ENCODE measurements at regions not wholly inside any gene's neighbourhood (a gene's known extent, or its start where the extent isn't known, plus 50 kb on each side); places are given as distances from the start of the nearest gene placed in this dataset.

GRCh38 chr5:63719147-63719546 is 243.1 kb downstream of the HTR1A start:
- DNase-seq = no peak

- no peak for DNase-seq
Measured at GRCh38 chr5:63700241-63700640, 262.0 kb downstream of the HTR1A start.

GRCh38 chr5:63697811-63698210 is 264.4 kb downstream of the HTR1A start:
- DNase-seq = no peak

DNA sequence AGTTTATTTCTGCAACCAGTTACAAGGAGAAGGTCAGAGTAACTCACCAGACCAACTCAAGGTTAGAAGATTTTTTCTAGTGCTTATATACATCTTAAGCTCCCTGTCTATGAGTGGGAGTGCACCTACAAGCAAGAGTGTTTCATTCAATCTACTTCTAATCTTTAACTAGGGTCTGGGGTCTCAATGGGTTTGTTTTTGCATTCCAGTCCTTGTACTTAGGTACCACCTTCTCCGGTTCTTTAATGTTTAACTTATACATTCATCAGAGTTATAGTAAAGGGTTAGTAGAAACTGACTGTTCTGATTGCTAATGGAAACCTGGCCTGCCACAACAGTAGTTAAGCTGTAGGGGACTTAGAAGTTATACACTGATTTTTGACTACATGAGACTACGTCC is 271.7 kb downstream of the HTR1A start:
- DNase-seq = no peak

- DNase-seq = no peak
Measured at GRCh38 chr5:63687854-63688516, 274.3 kb downstream of the HTR1A start.

DNA sequence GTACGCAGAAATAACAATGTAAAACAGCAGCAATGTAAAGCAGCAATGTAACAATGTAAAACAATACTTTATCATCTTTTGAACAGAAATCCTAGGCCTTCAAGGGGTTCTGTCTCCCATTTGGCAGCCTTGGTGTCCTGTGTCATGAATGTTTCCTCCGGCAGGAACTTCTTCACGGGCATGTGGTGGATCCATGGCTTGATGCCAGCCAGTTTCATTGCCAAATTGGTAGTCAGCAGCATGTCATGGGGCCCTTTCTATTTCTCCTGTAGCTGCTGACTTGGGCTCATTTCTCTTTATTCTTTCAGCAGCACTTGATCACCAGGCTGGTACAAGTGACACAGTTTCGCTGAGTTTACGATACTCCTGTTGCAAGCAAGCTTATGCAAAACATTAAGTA is 275.3 kb downstream of the HTR1A start:
- no peak for DNase-seq

DNA sequence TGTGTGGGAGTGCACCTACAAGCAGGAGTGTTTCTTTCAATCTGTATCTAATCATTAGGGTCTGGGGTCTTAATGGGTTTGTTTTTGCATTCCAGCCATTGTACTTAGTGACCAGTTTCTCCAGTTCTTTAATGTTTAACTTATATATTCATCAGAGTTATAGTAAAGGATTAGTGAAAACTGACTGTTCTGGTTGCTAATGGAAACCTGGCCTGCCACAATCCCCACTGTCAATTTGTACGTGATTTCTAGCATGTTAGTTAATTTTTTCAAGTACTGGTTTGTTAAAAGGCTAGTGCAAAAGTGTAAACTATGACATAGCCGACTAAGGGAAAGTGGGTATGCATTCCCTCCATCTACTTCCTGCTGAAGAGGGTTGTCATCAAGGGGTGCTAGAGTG is 276.1 kb downstream of the HTR1A start:
- no peak for DNase-seq

DNA sequence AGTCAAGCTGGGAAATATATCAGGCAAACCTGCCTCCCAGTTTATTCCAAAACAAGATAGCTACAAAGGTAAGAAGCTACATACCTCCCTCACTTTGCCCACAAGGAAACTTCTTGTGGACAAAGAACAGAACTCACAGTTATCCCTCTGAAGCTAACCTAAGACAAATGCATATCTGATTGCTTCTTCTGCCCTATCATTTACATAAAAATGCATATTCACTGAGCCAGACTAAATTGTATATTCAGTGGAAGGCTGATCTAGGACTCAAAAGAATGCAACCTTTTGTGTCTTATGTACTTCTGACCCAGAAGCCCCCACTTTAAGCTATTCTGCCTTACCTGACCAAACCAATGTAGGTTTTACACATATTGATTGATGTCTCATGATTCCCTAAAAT is 276.8 kb downstream of the HTR1A start:
- no peak for DNase-seq

GRCh38 chr5:63674881-63675280 is 287.4 kb downstream of the HTR1A start:
- no peak for DNase-seq

- DNase-seq = no peak
Measured at GRCh38 chr5:63655043-63655442, 307.2 kb downstream of the HTR1A start.

GRCh38 chr5:63650581-63650980 is 311.7 kb downstream of the HTR1A start:
- no peak for DNase-seq

DNA sequence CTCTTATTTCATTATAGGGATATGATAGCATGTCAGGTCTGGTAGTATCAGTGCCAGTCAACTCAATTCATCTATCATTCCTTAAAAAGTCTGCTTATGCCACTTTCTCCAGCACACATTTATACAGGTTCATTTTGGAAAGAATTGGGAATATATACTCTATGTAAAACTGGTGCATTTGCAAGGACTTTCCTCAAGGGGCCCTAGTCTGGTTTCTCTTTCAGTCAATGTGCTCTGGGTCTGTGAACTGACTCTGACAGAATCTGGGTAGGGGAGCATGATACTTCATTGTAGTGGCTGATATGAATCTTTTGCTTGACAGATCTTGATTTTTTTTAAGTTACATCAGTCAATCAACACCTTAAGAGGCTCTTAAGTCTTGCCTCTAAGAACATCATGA is 313.9 kb downstream of the HTR1A start:
- DNase-seq = no peak

- DNase-seq = no peak
Measured at GRCh38 chr5:63629951-63630630, 332.2 kb downstream of the HTR1A start.

- DNase-seq = no peak
Measured at GRCh38 chr5:63613442-63613841, 348.8 kb downstream of the HTR1A start.

DNA sequence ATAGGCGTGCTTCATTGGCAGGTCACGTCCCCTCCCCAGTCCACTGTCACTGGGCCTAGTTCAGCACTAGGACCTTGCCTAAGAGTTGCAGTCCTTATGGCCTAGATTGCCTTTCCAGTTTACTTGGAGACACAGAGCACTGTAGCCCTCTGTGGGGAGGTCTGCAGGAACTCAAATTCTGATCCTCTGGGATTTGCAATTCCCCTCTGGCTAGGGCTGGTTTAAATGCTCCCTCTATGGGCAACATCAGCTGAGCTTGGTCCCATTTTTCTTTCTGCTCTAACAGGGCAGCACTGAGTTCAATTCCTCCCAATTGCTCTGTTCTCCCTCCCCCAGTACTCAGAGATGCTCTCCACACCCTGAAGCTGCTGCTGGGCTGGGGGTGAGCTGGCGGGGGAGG is 358.2 kb downstream of the HTR1A start:
- no peak for DNase-seq

- DNase-seq = no peak
Measured at GRCh38 chr5:63602971-63603370, 359.3 kb downstream of the HTR1A start.

DNA sequence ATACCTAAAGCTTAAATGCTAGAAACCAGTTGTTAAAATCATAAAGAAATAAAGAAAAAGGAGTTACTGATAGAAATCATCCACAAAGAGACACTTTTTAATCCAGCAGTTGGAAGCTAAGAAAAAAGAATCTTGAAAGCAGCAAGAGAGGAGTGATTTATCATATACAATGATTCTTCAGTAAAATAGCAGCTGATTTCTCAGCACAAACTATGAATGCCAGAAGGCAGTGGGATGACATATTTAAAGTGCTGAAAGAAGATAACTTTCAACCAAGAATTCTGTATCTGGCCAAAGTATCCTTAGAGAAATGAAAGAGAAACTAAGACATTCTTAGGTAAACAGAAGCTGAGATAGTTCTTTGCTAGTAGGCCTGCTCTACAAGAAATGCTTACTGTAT is 366.0 kb downstream of the HTR1A start:
- DNase-seq = no peak

GRCh38 chr5:63573380-63573779 is 388.9 kb downstream of the HTR1A start:
- DNase-seq = no peak

GRCh38 chr5:63572740-63573139 is 389.5 kb downstream of the HTR1A start:
- no peak for DNase-seq

DNA sequence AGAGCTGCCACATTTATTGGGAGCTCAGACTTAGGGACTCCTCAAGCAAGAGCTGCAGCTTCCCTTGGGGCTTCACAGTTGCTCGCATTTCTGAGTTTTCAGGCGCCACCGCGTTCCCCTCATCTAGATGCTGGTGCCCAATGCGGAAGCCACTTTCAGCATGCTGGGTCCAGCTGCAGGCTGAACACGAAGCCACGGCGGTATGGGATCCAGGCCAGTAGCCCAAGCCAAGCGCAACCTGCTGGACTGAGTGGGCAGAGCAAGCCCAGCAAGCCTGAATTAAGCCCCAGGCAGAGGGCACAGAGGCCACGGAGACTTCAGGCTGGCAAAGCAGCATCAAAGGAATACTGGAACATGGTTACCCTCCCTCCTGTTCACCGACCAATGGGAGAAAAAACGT is 391.5 kb downstream of the HTR1A start:
- DNase-seq = no peak

GRCh38 chr5:63564789-63565188 is 397.5 kb downstream of the HTR1A start:
- DNase-seq = no peak

DNA sequence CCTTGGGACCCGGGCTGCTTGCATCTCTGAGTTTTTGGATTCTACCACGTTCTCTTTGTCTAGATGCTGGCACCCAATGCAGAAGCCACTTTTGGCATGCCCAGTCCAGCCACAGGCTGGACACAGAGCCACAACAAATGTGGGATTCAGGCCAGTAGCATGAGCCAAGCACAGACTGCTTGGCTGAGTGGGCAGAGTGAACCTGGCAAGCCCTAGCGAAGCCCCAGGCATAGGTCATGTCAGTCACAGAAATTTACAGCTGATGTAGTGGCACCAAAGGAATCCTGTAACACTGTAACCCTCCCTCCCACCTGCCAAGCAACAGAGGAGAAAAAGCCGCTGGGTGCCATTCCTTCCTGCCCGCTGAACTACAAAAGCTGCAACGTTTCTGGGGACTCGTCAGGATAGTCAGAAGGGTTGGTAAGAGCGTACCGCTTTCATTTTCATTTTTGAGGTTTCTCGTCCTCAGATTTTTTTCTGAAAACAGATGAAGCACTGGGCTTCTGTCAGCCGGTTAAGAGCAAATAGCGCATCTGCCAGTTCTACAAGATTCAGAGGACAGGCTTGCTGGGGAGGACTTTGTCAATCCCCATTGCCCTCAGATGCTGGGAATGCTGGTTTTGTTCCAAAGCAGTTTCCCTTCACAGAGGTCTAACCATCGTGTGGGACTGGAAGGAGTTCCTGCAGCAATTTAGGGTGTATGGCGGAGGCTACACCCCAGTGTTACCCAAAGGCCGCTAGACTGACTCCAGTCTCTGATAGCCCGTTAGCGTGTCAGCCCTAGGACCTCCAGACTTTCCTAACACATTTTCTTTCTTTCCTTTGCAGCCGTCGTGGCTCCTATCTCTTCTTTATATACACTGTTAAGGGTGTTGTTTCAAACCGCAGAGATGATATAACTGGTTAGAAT is 399.0 kb downstream of the HTR1A start:
- DNase-seq = no peak

GRCh38 chr5:63555874-63556273 is 406.4 kb downstream of the HTR1A start:
- no peak for DNase-seq

DNA sequence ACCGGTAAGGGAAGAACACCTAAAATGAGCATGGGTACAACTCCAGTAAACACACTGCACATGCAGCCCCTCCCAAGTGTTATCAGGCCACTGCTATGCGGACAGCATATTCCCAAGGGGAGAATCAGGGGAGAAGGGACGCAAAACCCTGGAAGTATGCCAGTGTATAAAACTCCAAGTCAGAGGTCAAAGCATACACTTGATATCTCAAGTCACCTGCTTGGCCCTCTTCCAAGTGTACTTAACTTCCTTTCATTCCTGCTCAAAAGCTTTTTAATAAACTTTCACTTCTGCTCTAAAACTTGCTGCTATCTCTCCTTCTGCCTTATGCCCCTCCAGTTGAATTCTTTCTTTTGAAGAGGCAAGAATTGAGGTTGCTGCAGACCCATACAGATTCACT is 408.1 kb downstream of the HTR1A start:
- no peak for DNase-seq
